Activated T-helper 17 cell treated with anti-CD3 and anti-CD28 coated beads, Interleukin-2, amount 50 U/mL, for 72 hours (primary cell): ENCODE measurements at regions not wholly inside any gene's neighbourhood (a gene's known extent, or its start where the extent isn't known, plus 50 kb on each side); places are given as distances from the start of the nearest gene placed in this dataset.
A peak's percentile ranks its signal among the peaks of the same experiment; 100 is the strongest.

ENCODE experiments used
- ATAC-seq: fragments of 150-1000 bp; cut with Tn5 transposase; replicated peaks from 2 replicates; pipeline ENCODE4 v1.10.0; 2021; ENCODE audit warnings: mild to moderate bottlenecking, moderate library complexity
- H3K27ac Mint-ChIP-seq: one replicate; pipeline ENCODE4 v1.8.0; 2022; ENCODE audit warnings: mixed read lengths
- H3K27me3 Mint-ChIP-seq: one replicate; pipeline ENCODE4 v1.8.0; 2022; ENCODE audit warnings: mixed read lengths
- H3K36me3 Mint-ChIP-seq: one replicate; pipeline ENCODE4 v1.8.0; 2022; ENCODE audit warnings: low read depth, mild to moderate bottlenecking, mixed read lengths
- H3K4me1 Mint-ChIP-seq: one replicate; pipeline ENCODE4 v1.8.0; 2022; ENCODE audit warnings: mixed read lengths
- H3K4me3 Mint-ChIP-seq: one replicate; pipeline ENCODE4 v1.8.0; 2022; ENCODE audit warnings: mild to moderate bottlenecking, mixed read lengths
- H3K9me3 Mint-ChIP-seq: one replicate; pipeline ENCODE4 v1.8.0; 2022; ENCODE audit warnings: mixed read lengths

DNA sequence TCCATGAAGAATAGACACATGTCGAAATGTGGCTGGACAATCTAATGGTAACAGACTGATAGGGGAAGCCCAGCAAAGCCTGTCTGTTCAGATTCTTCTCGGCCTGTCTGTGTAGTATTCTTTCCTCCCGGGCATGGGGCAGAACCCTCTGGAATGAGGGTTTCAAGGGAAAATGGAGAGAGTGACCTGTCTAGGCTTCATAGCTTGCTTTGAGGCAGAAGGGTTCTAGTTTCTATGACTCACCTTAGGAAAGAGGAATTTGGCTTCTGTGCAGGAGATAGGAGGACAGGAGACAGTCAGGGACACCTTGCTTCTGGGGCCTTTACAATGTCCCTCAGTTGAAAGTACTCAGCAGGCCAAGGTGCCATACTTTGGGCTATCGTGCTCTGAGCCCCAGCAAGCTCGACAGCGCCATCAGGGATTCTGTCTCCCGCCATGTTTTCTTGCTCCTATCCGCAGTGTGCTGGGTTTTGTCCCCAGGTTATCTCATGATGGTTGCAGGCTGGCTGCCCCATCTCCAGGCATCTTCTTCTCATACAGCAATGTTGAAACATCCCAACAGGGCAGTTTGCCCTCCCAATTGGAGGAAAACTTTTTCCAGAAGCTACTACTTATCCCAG, 74.7 kb upstream of the TLK1 start:
- Mint-ChIP-seq H3K4me1 (peaks cover 3% of the 10 kb centered on the region), H3K9me3 (no peaks in the 10 kb centered on the region), H3K36me3 (no peaks in the 10 kb centered on the region), H3K27me3 (no peaks in the 10 kb centered on the region), H3K27ac (no peak overlapping the region), H3K4me3 (no peak overlapping the region)
- ATAC-seq, result no peak

DNA sequence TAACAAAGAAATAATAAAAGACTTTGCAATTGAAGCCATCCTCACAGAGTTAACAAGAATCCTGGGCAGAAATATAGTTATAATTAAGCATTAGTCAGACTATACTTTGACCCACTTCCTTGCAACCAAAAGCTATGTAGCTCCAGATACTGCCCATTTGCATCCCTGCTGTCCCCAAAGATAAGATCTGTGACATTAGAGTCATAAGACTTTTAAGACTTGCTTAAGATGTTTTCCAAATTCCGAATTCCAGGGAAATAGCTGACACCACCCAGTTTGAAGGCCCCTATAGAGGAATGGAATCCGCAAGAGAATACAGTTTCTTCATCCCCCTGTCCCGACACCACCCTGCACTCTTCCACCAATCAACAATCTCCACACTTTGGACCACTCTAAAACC, 69.5 kb upstream of the TLK1 start:
- Mint-ChIP-seq H3K4me1 (peaks cover 2% of the 10 kb centered on the region), H3K27me3 (no peaks in the 10 kb centered on the region), H3K4me3 (no peak overlapping the region), H3K9me3 (no peaks in the 10 kb centered on the region), H3K36me3 (no peaks in the 10 kb centered on the region), H3K27ac (no peak overlapping the region)
- no peak for ATAC-seq

- Mint-ChIP-seq H3K36me3 (no peaks in the 10 kb centered on the region), H3K27me3 (no peaks in the 10 kb centered on the region), H3K4me1 (peaks cover 5% of the 10 kb centered on the region), H3K9me3 (no peaks in the 10 kb centered on the region), H3K4me3 (no peak overlapping the region), H3K27ac (no peak overlapping the region)
- no peak for ATAC-seq
Measured at GRCh38 chr2:171228826-171229225, 68.1 kb upstream of the TLK1 start.

DNA sequence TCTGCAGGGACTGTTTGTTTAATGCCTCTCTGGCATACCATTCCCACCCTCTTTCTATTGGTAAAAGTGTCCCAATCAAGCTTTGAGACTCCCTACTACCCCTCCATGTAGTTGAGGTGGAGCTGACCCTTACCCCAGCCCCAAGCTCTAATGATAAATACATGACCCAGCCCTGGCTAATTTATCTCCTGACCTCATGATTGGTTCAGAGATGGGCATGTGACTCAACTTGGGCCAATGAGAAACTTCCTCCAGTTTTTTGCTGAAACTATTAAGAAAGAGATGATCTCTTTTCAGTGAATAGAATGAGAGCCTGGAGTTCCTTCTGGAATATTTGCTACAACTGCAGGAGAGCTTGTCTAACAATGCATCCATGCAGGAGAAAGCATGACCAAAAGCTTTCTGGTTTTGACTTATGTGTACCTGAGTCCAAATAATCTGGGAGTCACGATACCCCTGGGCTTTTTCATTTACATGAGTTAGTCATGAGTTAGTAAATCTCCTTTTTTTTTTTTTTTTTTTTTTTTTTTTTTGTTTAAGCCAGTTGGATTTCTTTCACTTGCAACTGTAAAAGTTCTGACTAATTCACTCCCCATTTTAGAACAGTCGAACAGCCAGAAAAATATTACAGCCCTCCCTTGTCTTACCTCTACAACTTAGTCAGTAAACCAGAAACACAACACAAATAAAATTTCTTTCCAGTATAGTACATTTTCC, 66.5 kb upstream of the TLK1 start:
- Mint-ChIP-seq H3K4me1 (peaks cover 5% of the 10 kb centered on the region), H3K27ac (no peak overlapping the region), H3K36me3 (no peaks in the 10 kb centered on the region), H3K4me3 (no peak overlapping the region), H3K9me3 (no peaks in the 10 kb centered on the region), H3K27me3 (no peaks in the 10 kb centered on the region)
- ATAC-seq, result peak; percentile 16

GRCh38 chr2:171226461-171226860, 65.8 kb upstream of the TLK1 start:
- Mint-ChIP-seq H3K36me3 (no peaks in the 10 kb centered on the region), H3K27ac (no peak overlapping the region), H3K4me1 (peaks cover 5% of the 10 kb centered on the region), H3K9me3 (no peaks in the 10 kb centered on the region), H3K4me3 (no peak overlapping the region), H3K27me3 (no peaks in the 10 kb centered on the region)
- no peak for ATAC-seq

GRCh38 chr2:171225989-171226388, 65.3 kb upstream of the TLK1 start:
- Mint-ChIP-seq H3K4me1 (peaks cover 5% of the 10 kb centered on the region), H3K36me3 (no peaks in the 10 kb centered on the region), H3K27me3 (no peaks in the 10 kb centered on the region), H3K9me3 (no peaks in the 10 kb centered on the region), H3K4me3 (no peak overlapping the region), H3K27ac (no peak overlapping the region)
- no peak for ATAC-seq

DNA sequence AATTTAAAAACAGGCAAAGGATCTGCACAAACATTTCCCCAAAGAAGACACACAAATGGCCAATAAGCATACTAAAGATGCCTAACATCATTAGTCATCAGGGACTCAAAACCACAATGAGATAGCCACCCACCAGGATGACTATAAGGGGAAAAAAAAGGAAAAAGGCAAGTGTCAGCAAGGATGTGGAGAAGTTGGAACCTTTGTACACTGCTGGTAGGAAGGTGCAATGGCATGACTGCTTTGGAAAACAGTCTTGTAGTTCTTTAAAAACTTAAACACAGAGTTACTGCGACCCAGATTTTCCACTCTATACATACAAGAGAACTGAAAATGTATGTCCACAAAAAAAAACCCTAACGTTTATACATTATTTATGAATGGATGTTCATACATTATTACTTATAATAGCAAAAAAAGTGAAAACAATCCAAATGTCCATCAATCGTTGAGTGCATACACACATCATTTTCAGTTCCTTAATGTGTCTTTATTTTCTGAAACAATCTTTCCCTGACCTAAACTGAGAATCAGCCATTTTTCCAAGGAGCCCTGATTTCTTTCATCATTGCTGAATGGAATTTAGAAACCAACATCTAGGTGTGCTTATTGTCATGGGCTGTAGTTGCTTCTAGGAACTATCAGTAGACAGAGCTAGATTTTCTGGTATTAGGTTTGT, 64.7 kb upstream of the TLK1 start:
- Mint-ChIP-seq H3K4me1 (peaks cover 5% of the 10 kb centered on the region), H3K27ac (no peak overlapping the region), H3K27me3 (no peaks in the 10 kb centered on the region), H3K9me3 (no peaks in the 10 kb centered on the region), H3K36me3 (no peaks in the 10 kb centered on the region), H3K4me3 (no peak overlapping the region)
- ATAC-seq, result peak; percentile 94

- H3K4me3 Mint-ChIP-seq, result no peak overlapping the region
- ATAC-seq, result no peak
- peaks cover 9% of the 10 kb centered on the region for H3K9me3 Mint-ChIP-seq
- H3K4me1 Mint-ChIP-seq, result peaks cover 1% of the 10 kb centered on the region
- H3K36me3 Mint-ChIP-seq, result no peaks in the 10 kb centered on the region
- no peak overlapping the region for H3K27ac Mint-ChIP-seq
- no peaks in the 10 kb centered on the region for H3K27me3 Mint-ChIP-seq
Measured at GRCh38 chr2:171217330-171217729, 56.6 kb upstream of the TLK1 start.

DNA sequence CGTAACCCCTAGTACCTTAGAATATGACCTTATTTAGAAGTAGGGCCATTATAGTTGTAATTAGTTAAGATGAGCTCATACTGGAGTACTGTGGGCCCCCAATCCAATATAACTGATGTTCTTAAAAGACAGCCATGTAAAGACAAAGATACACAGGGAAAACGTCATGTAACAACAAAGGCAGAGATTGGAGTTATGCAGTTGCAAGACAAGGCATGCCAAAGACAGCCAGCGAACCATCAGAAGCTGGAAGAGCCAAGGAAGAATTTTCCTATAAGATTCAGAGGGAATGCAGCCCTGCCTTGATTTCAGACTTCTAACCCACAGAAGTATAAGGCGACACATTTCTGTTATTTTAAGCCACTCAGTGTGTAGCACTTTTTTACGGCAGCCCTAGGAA, 55.9 kb upstream of the TLK1 start:
- H3K27me3 Mint-ChIP-seq, result no peaks in the 10 kb centered on the region
- no peak overlapping the region for H3K27ac Mint-ChIP-seq
- H3K36me3 Mint-ChIP-seq, result no peaks in the 10 kb centered on the region
- ATAC-seq, result no peak
- H3K9me3 Mint-ChIP-seq, result peaks cover 9% of the 10 kb centered on the region
- H3K4me1 Mint-ChIP-seq, result peaks cover 3% of the 10 kb centered on the region
- no peak overlapping the region for H3K4me3 Mint-ChIP-seq

GRCh38 chr2:171214093-171214492, 53.4 kb upstream of the TLK1 start:
- Mint-ChIP-seq H3K4me3 (no peak overlapping the region), H3K36me3 (no peaks in the 10 kb centered on the region), H3K4me1 (peaks cover 8% of the 10 kb centered on the region), H3K27me3 (no peaks in the 10 kb centered on the region), H3K27ac (no peak overlapping the region), H3K9me3 (peaks cover 6% of the 10 kb centered on the region)
- ATAC-seq, result no peak

DNA sequence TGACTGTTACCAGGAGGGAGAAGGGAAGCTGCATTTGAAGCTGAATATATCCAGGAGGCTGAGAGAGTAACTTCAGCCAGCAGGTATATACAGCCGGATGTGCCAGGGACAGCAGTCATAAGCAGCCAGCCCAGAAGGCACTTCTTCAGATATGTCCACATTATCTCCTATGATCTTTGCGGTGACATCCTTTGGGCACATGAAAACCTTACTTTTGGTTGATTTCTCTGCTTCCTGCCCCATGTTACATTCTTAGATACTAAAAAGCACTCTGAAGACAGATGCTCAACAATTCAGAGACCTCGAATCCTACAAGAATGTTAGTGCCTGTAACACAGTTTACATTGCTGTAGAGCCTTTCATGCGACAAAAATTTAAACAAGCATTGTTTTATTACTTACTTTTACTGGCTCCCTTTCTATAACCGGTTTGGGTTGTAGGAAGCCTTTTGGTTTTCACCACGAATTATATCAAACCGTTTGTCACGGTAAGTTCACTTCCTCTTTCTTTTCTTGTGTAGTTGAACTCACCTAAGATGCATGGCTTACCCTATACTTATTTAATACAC, 50.3 kb upstream of the TLK1 start:
- peaks cover 8% of the 10 kb centered on the region for H3K4me1 Mint-ChIP-seq
- H3K27ac Mint-ChIP-seq, result peak overlapping the region; percentile 83
- H3K36me3 Mint-ChIP-seq, result no peaks in the 10 kb centered on the region
- no peaks in the 10 kb centered on the region for H3K9me3 Mint-ChIP-seq
- H3K27me3 Mint-ChIP-seq, result no peaks in the 10 kb centered on the region
- H3K4me3 Mint-ChIP-seq, result peak overlapping the region; percentile 74
- ATAC-seq, result peak; percentile 97
